CD4-positive, alpha-beta memory T cell (primary cell): ENCODE measurements at regions not wholly inside any gene's neighbourhood (a gene's known extent, or its start where the extent isn't known, plus 50 kb on each side); places are given as distances from the start of the nearest gene placed in this dataset.

Experiments used
- CTCF ChIA-PET: fragments of 350-600 bp; sonication (Branson Sonifier 250); formaldehyde crosslinking; loops from one replicate; lab custom pipeline; 2021; ENCODE audit warnings: inconsistent platforms; ENCODE audit not compliant: partially characterized antibody; lab: Charles Lee
- POLR2A ChIA-PET: fragments of 350-600 bp; sonication (Branson Sonifier 250); formaldehyde crosslinking; loops from one replicate; lab custom pipeline; 2021; ENCODE audit not compliant: partially characterized antibody; lab: Charles Lee
- DNase-seq, 5 donors: peaks; one replicate each; pipeline versions ENCODE4 v3.0.0 to v3.0.0-alpha.2; 2020 to 2022; ENCODE audit warnings: mixed read lengths in 1 of 5
- H3K27ac ChIP-seq: one replicate; pipeline ENCODE4 v1.7.0; 2013; ENCODE audit warnings: low read depth, low read length
- H3K27me3 ChIP-seq: 2 replicates; pipeline ENCODE4 v1.7.0; 2013; ENCODE audit warnings: mild to moderate bottlenecking, low read length, moderate library complexity; ENCODE audit not compliant: insufficient read depth
- H3K36me3 ChIP-seq: 2 replicates; pipeline ENCODE4 v1.7.0; 2013; ENCODE audit warnings: mild to moderate bottlenecking, low read length, moderate library complexity; ENCODE audit not compliant: insufficient read depth
- H3K4me1 ChIP-seq: 2 replicates; pipeline ENCODE4 v1.7.0; 2013; ENCODE audit warnings: mild to moderate bottlenecking, low read length, moderate library complexity; ENCODE audit not compliant: insufficient read depth
- H3K4me3 ChIP-seq, 2 donors: one replicate each; pipeline ENCODE4 v1.7.0; 2013; ENCODE audit warnings: low read length in 2 of 2, mild to moderate bottlenecking in 1 of 2
- H3K9me3 ChIP-seq, 2 donors: one replicate each; pipeline ENCODE4 v1.7.0; 2013; ENCODE audit warnings: low read length in 2 of 2, control low read depth in 1 of 2; ENCODE audit not compliant: control insufficient read depth in 1 of 2
- H3K27ac Mint-ChIP-seq, 7 donors: one replicate each; pipeline ENCODE4 v1.8.0; 2020 to 2021; ENCODE audit warnings: mixed read lengths in 7 of 7, mild to moderate bottlenecking in 6 of 7, inconsistent platforms in 3 of 7, moderate library complexity in 3 of 7
- H3K27me3 Mint-ChIP-seq, 2 donors: one replicate each; pipeline ENCODE4 v1.8.0; 2020 to 2021; ENCODE audit warnings: mixed read lengths in 2 of 2
- H3K36me3 Mint-ChIP-seq, 2 donors: one replicate each; pipeline ENCODE4 v1.8.0; 2020 to 2021; ENCODE audit warnings: mixed read lengths in 2 of 2, inconsistent platforms in 1 of 2, mild to moderate bottlenecking in 1 of 2
- H3K4me1 Mint-ChIP-seq, 4 donors: one replicate each; pipeline ENCODE4 v1.8.0; 2020 to 2021; ENCODE audit warnings: mixed read lengths in 4 of 4, mild to moderate bottlenecking in 1 of 4
- H3K4me3 Mint-ChIP-seq, 8 donors: one replicate each; pipeline ENCODE4 v1.8.0; 2020 to 2021; ENCODE audit warnings: mixed read lengths in 8 of 8, mild to moderate bottlenecking in 7 of 8, moderate library complexity in 6 of 8, inconsistent platforms in 3 of 8
- H3K9me3 Mint-ChIP-seq, 8 donors: one replicate each; pipeline ENCODE4 v1.8.0; 2020 to 2021; ENCODE audit warnings: mixed read lengths in 8 of 8, mild to moderate bottlenecking in 5 of 8, inconsistent platforms in 3 of 8, moderate library complexity in 1 of 8
- intact Hi-C: fragments of 100-400 bp; cut with micrococcal nuclease; formaldehyde crosslinking; loops from one replicate; pipeline ENCODE4 v1.15.1; 2023

GRCh38 chr5:17001428-17001827 is 65.3 kb upstream of the MYO10 start:
- Histone ChIP-seq H3K27ac (no peak overlapping the region), H3K9me3 (no peaks in the 10 kb centered on the region), H3K4me3 (no peak overlapping the region), H3K4me1 (no peaks in the 10 kb centered on the region), H3K27me3 (no peaks in the 10 kb centered on the region), H3K36me3 (no peaks in the 10 kb centered on the region)
- Mint-ChIP-seq H3K4me1 (no peaks in the 10 kb centered on the region), H3K4me3 (no peak overlapping the region), H3K27ac (no peak overlapping the region), H3K27me3 (no peaks in the 10 kb centered on the region), H3K9me3 (peaks cover 0 to 8% (median 3%) of the 10 kb centered on the region in 8 donors), H3K36me3 (no peaks in the 10 kb centered on the region)
- ChIA-PET CTCF (no interaction called here), POLR2A (no interaction called here)
- no peak for DNase-seq
- intact Hi-C loops, result no loop called here

- H3K4me3 Mint-ChIP-seq, result no peak overlapping the region
- Histone ChIP-seq H3K27me3 (no peaks in the 10 kb centered on the region), H3K9me3 (no peaks in the 10 kb centered on the region), H3K4me3 (no peak overlapping the region), H3K27ac (no peak overlapping the region), H3K36me3 (no peaks in the 10 kb centered on the region), H3K4me1 (no peaks in the 10 kb centered on the region)
- H3K9me3 Mint-ChIP-seq, result peaks cover 0 to 6% (median 0%) of the 10 kb centered on the region in 8 donors
- H3K27me3 Mint-ChIP-seq, result peaks cover 0 to 1% of the 10 kb centered on the region in 2 donors
- intact Hi-C loops, result no loop called here
- CTCF ChIA-PET, result interaction anchor here (0.5 kb wide), 1 partner anchor 118 kb away, joined by 3 read pairs; no protein-coding TSS in a partner anchor
- no peak for DNase-seq
- no peak overlapping the region for H3K27ac Mint-ChIP-seq
- H3K36me3 Mint-ChIP-seq, result no peaks in the 10 kb centered on the region
- POLR2A ChIA-PET, result no interaction called here
- no peaks in the 10 kb centered on the region for H3K4me1 Mint-ChIP-seq
These were observed 68.5 kb upstream of the MYO10 start for GRCh38 chr5:17004441-17005106.

GRCh38 chr5:17005107-17005828 is 69.2 kb upstream of the MYO10 start:
- H3K9me3 Mint-ChIP-seq, result peaks cover 0 to 5% (median 0%) of the 10 kb centered on the region in 8 donors
- Histone ChIP-seq H3K27me3 (no peaks in the 10 kb centered on the region), H3K36me3 (no peaks in the 10 kb centered on the region), H3K4me3 (no peak overlapping the region), H3K4me1 (no peaks in the 10 kb centered on the region), H3K9me3 (no peaks in the 10 kb centered on the region), H3K27ac (no peak overlapping the region)
- H3K36me3 Mint-ChIP-seq, result no peaks in the 10 kb centered on the region
- POLR2A ChIA-PET, result no interaction called here
- no peaks in the 10 kb centered on the region for H3K4me1 Mint-ChIP-seq
- intact Hi-C loops, result no loop called here
- CTCF ChIA-PET, result interaction anchor here (0.5 to 0.6 kb wide), 2 partner anchors 29 to 118 kb away, joined by 3 read pairs; no protein-coding TSS in a partner anchor
- H3K27me3 Mint-ChIP-seq, result peaks cover 0 to 1% of the 10 kb centered on the region in 2 donors
- no peak overlapping the region for H3K27ac Mint-ChIP-seq
- H3K4me3 Mint-ChIP-seq, result no peak overlapping the region
- no peak for DNase-seq

- Histone ChIP-seq H3K4me3 (no peak overlapping the region), H3K9me3 (no peaks in the 10 kb centered on the region), H3K36me3 (no peaks in the 10 kb centered on the region), H3K27ac (no peak overlapping the region), H3K27me3 (no peaks in the 10 kb centered on the region), H3K4me1 (no peaks in the 10 kb centered on the region)
- Mint-ChIP-seq H3K27me3 (peaks cover 0 to 2% of the 10 kb centered on the region in 2 donors), H3K4me1 (no peaks in the 10 kb centered on the region), H3K27ac (no peak overlapping the region), H3K36me3 (no peaks in the 10 kb centered on the region), H3K9me3 (peaks cover 0 to 6% (median under 1%) of the 10 kb centered on the region in 8 donors), H3K4me3 (no peak overlapping the region)
- ChIA-PET CTCF (no interaction called here), POLR2A (no interaction called here)
- intact Hi-C loops, result no loop called here
- no peak for DNase-seq
These were observed 76.2 kb upstream of the MYO10 start for GRCh38 chr5:17012289-17012688.

GRCh38 chr5:17014686-17015085 is 78.6 kb upstream of the MYO10 start:
- H3K27ac Mint-ChIP-seq, result no peak overlapping the region

GRCh38 chr5:17018871-17019270 is 82.8 kb upstream of the MYO10 start:
- Mint-ChIP-seq H3K4me1 (peaks cover 0 to 2% (median 0%) of the 10 kb centered on the region in 4 donors), H3K4me3 (no peak overlapping the region), H3K9me3 (peaks cover 0 to 4% (median 0%) of the 10 kb centered on the region in 8 donors), H3K27me3 (peaks cover 0 to 1% of the 10 kb centered on the region in 2 donors), H3K27ac (no peak overlapping the region), H3K36me3 (no peaks in the 10 kb centered on the region)
- Histone ChIP-seq H3K4me3 (no peak overlapping the region), H3K27ac (no peak overlapping the region), H3K36me3 (no peaks in the 10 kb centered on the region), H3K9me3 (no peaks in the 10 kb centered on the region), H3K27me3 (no peaks in the 10 kb centered on the region), H3K4me1 (no peaks in the 10 kb centered on the region)
- intact Hi-C loops, result no loop called here
- ChIA-PET POLR2A (no interaction called here), CTCF (no interaction called here)
- DNase-seq, result no peak

More at GRCh38 chr5:17014686-17015085, 78.6 kb upstream of the MYO10 start:
- no peaks in the 10 kb centered on the region for H3K27me3 ChIP-seq
- H3K4me3 ChIP-seq, result no peak overlapping the region
- no peaks in the 10 kb centered on the region for H3K4me1 Mint-ChIP-seq
- H3K27me3 Mint-ChIP-seq, result peaks cover 0 to 1% of the 10 kb centered on the region in 2 donors
- ChIA-PET POLR2A (no interaction called here), CTCF (no interaction called here)
- intact Hi-C loops, result no loop called here
- H3K36me3 Mint-ChIP-seq, result no peaks in the 10 kb centered on the region
- no peaks in the 10 kb centered on the region for H3K4me1 ChIP-seq
- H3K9me3 Mint-ChIP-seq, result peaks cover 0 to 6% (median under 1%) of the 10 kb centered on the region in 8 donors
- H3K36me3 ChIP-seq, result no peaks in the 10 kb centered on the region
- H3K27ac ChIP-seq, result no peak overlapping the region
- H3K4me3 Mint-ChIP-seq, result no peak overlapping the region
- H3K9me3 ChIP-seq, result no peaks in the 10 kb centered on the region
- DNase-seq, result no peak

GRCh38 chr5:17019324-17019723 is 83.2 kb upstream of the MYO10 start:
- intact Hi-C loops, result no loop called here

More at GRCh38 chr5:17019324-17019723, 83.2 kb upstream of the MYO10 start:
- Mint-ChIP-seq H3K9me3 (peaks cover 0 to 4% (median 0%) of the 10 kb centered on the region in 8 donors), H3K4me3 (no peak overlapping the region), H3K36me3 (no peaks in the 10 kb centered on the region), H3K27ac (no peak overlapping the region), H3K4me1 (peaks cover 0 to 2% (median 0%) of the 10 kb centered on the region in 4 donors), H3K27me3 (peaks cover 0 to 1% of the 10 kb centered on the region in 2 donors)
- no peaks in the 10 kb centered on the region for H3K36me3 ChIP-seq
- no peaks in the 10 kb centered on the region for H3K9me3 ChIP-seq
- CTCF ChIA-PET, result no interaction called here
- H3K27ac ChIP-seq, result no peak overlapping the region
- POLR2A ChIA-PET, result no interaction called here
- no peaks in the 10 kb centered on the region for H3K27me3 ChIP-seq
- H3K4me1 ChIP-seq, result no peaks in the 10 kb centered on the region
- H3K4me3 ChIP-seq, result no peak overlapping the region
- no peak for DNase-seq
